GM19438 (cell line): ENCODE measurements at regions not wholly inside any gene's neighbourhood (a gene's known extent, or its start where the extent isn't known, plus 50 kb on each side); places are given as distances from the start of the nearest gene placed in this dataset.
A peak's percentile ranks its signal among the peaks of the same experiment; 100 is the strongest.

ENCODE experiments used
- ATAC-seq: cut with Tn5 transposase; IDR thresholded peaks from one replicate; pipeline ENCODE4 v1.9.1; 2021; ENCODE audit warnings: low read depth; ENCODE audit not compliant: unreplicated experiment

GRCh38 chr2:136207030-136207623 is 89.2 kb upstream of the CXCR4 start:
- peak; percentile 57 for ATAC-seq

DNA sequence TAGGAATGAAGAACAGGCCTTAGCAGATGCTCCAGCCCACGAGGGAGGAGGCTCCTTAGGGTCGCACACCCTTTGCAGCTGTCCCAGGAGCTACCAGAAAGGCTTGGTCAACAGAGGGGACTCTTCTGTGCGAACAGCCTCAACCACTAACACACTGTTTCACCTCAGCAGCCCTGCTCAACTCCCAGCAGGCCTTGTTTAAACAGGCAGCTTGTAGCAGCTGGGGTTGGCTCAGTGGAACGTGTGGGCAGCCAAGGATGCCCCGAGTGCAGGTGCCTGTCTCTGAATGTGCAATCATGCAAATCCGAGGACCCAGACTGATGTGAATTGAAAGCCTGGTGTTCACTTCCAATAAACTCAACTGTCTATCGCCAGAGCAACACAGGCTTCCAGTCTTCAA is 88.7 kb upstream of the CXCR4 start:
- peak; percentile 89 for ATAC-seq

DNA sequence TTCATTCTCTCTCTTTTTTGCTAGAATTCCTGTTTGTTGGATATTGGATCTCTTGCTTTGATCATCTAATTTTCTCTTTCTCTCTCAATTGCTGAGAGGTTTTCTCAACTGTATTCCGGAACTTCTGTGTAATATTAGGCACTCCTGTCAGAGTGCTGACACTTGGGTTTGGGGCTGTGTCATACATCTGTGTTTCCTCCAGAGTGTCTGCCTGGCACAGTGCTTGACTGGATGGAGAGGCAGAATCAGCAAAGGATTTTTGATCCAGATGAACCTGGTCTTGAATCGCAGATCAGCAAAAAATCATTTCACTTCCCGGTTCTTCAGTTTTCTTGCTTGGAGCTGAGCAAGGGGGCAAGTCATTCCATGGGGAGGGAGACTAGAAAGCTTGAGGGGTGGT is 87.7 kb upstream of the CXCR4 start:
- ATAC-seq, result no peak

- ATAC-seq, result no peak
These were observed 87.0 kb upstream of the CXCR4 start for GRCh38 chr2:136204971-136205370.

DNA sequence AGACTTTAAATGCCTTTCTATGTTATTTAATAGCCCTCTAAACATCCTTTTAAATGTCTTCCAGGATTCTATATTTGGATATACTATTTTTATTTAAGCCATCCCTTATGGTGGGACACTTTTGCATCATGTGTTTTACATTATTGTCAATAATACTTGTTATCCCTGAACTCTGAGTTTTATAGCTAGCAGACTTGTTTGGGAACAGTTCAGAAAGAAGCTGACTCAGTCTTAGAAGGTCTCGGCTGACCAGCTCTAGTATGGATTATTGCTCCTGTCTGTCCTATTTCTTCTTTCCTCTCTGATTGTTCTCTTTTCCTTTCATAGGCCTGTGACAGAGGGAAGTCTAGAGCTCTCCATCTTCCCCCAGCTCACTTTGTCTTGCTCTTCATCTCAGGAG is 77.3 kb upstream of the CXCR4 start:
- ATAC-seq, result no peak

GRCh38 chr2:136191041-136191440 is 73.1 kb upstream of the CXCR4 start:
- ATAC-seq, result no peak

DNA sequence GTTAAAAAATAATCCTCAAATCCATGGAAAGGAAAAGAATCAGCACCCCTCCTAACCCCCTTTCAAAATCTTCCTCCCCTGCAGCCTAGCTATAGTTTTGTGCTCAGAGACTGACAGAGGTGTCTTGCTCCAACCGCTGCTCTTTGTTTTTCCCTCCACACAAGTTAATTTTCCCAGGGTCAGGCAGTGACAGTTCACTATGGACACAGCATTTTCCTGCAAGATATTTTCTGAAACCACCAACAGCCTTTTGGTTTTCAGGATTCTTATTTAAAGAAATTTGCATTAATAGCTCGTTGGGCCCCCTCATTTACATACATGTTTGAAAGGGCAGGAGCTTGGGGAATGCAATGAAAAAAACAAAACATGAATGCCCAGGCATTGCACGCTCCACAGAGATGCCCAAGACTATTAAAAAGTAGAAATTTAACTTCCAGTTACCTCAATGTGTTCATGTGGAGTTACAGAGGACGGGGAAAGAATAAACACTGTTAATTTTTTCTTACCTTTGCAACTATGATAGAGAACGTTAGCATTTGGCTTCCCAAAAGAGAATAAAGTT is 71.4 kb upstream of the CXCR4 start:
- no peak for ATAC-seq

DNA sequence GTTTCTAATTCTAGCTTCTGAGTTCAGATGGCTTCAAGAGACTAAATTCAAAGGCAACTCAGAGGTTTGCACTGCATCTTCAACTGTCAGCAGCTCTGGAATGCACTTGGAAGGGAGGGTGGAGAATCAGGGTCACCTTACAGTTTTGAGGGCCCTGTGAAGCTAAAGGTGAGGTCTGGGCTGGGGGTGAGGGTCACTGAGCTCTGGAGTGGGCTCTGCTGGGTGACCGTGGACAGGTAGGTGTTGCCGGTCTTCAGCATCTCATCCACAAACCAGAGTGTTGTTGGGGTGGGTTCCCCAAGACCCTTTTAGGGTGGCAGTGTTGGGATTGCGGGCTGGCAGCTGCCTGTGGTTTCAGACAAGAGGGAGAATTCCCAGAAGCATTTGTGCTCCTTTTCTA is 70.1 kb upstream of the CXCR4 start:
- no peak for ATAC-seq

- ATAC-seq, result no peak
These were observed 68.2 kb upstream of the CXCR4 start for GRCh38 chr2:136185981-136186776.

DNA sequence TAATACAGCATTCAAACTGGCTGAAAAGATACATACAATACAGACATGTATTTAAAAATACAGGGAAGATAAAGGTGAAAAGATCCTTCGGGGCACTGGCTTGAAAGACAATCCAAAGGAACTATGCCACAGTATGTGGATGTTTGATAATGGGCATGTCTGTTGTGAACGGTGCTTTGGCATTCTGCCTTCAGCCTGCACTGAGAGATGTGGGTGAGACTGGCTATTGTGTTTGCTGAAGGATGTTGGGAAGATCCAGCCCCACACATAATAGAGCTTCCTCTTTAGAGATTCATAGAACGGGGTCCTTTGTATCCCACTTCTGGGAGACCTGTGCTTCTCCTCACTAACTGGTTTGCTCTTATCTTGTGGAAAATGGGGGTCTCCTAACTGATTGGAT is 65.1 kb upstream of the CXCR4 start:
- ATAC-seq, result no peak

- no peak for ATAC-seq
These were observed 64.4 kb upstream of the CXCR4 start for GRCh38 chr2:136182315-136182714.

GRCh38 chr2:136179602-136179975 is 61.6 kb upstream of the CXCR4 start:
- no peak for ATAC-seq

DNA sequence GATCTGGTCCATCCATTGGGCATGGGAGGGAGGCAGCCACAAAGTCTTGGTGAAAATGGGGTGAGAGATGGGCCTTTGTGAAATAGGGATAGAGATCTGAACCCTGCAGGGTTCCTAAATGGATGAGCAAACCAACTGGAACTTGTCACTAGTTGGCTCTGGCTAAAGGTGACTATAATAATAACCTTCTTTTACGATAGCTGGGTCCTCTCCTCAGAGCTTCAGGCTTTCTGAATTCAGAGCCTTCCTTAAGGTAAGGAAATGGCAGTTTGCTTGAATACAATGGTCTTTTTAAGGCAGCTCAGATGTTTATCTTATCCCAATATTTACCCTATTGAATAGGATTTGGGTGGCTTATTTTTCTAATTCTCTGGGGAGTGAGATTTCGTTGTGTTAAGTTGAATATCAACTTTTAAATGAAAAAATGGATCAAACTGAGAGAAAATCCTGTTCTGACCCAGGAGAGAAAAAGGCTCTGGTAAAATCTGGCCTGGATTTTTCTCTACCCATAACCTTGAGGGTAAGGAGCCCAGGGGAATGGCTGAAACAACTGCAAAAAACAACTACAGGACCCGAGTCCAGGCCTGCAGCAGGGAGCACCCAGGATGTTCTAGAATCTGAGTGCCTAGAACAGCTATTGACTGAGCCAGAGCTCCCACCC is 61.1 kb upstream of the CXCR4 start:
- no peak for ATAC-seq

DNA sequence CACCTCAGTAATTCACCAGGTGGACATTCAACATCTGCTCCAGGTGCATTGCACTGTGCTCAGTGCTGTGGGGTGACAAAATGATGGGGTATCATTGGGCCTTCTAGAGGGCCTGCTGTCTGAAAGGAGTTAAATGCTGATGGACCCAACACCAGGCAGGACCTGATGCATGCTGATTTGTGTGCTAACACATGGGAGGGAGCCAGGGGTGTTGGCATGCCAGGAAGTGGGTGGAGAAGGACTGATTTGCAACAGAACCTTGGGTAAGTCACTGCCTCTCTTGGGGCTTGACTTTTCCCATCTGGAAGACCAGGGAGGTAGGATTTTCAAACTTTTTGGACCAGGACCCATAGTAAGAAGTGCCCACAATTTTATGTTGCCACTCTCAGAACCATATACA is 57.9 kb upstream of the CXCR4 start:
- ATAC-seq, result no peak

GRCh38 chr2:136175466-136175865 is 57.5 kb upstream of the CXCR4 start:
- no peak for ATAC-seq

DNA sequence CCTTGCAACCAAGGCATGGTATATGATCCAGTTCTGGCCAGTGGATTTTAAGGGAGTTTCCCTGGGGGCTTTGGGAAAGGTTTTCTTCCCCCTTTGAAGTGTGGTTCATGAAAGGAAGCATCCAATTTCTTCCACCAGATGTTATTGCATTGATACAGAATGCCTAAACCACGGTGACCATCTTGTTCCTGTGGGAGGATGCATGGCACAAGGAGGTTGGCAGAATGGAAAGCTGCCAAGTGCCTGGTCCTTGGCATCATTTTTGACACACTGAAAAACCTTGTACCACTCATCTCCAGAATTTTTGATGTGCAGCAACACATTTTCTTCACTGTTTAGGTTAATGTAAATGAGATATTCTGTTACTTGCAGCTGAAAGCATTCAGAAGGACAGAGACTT is 55.2 kb upstream of the CXCR4 start:
- no peak for ATAC-seq

DNA sequence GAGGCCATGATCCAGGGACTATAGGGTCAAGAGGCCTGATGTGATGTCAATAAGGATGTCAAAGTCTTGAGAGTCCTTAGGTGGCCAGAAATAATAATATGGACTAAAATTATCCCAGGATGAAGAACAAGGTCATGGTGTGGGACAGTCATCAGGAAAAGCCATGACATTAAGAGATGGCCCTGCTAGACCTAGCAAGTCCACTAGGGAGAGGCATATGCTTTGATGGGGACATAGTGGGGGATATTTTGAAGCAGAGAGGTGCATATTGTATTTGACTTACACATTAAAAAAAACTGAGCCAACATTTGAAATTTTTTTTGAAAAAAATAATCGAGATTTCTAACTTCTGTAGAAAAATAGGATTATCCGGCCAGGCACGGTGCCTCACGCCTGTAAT is 53.3 kb upstream of the CXCR4 start:
- no peak for ATAC-seq

- ATAC-seq, result no peak
These were observed 50.8 kb upstream of the CXCR4 start for GRCh38 chr2:136168720-136169119.

DNA sequence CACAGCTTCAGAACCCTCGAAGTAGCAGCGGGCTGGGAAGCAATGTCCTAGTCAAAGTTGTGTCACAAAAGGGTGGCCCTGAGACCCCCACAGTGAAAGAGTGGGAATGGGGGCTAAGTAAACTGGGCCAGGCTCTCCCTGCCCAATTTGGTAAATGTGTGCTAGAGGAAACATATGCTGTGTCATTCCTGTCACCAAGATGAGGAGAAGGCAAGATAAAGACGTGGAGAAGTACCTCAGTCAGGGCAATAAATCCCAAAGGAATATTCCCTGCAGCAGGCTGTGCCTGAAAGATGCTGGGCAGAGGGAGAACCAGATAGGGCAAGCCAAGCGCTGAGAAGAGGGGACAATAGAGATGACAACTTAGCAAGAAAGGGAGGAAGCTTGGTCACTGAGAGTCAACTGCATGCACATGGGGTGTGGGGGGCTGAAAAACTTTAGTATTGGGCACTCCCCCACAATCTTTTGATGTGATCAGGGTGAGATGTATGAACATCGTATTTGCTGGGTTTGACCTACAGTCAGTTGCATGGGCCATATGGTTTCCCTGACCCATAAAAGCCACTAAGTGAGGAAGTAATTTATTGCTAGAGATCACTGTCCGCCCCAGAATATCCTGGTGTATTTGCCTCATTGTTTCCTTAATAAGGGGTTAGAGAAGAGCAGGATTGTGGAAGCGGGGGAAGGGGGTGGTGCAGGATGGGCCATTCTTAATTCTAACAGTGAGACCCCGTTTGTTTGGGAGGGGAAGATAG is 49.9 kb upstream of the CXCR4 start:
- no peak for ATAC-seq
